ENCODE measurements at regions not wholly inside any gene's neighbourhood (a gene's known extent, or its start where the extent isn't known, plus 50 kb on each side); places are given as distances from the start of the nearest gene placed in this dataset.
"Not testable (repeated sequence)": the region's sequence is repeated elsewhere in the genome, so short reads cannot be mapped to it uniquely, and the experiment has no call there.

GRCh38 chrX:94329182-94329581, 655.2 kb downstream of the FAM133A start (continued):
- no peak for TF ChIP-seq ETS1 (IDR thresholded peaks at IDR 0.05)
- TF ChIP-seq CTCF (conservative IDR thresholded peaks at IDR 0.05; ENCODE audit: low read depth in 2 of 2) = no peak
- no peak for TF ChIP-seq POLR2AphosphoS5 (IDR thresholded peaks at IDR 0.05; ENCODE audit: low read depth)
- TF ChIP-seq STAT1 (IDR thresholded peaks at IDR 0.05; ENCODE audit: unreplicated experiment) = no peak

- not testable (repeated sequence) for DNase-seq (ENCODE audit: low spot score); H3K27ac Mint-ChIP-seq; H3K36me3 ChIP-seq (ENCODE audit: insufficient read depth); H3K9me2 ChIP-seq (ENCODE audit: insufficient read depth); H4K20me1 ChIP-seq (replicated peaks; ENCODE audit: insufficient read depth); H3K27me3 Mint-ChIP-seq (ENCODE audit: insufficient read depth, low read depth, poor library complexity); H3K36me3 Mint-ChIP-seq (ENCODE audit: low read depth); H3K4me1 ChIP-seq (ENCODE audit: insufficient read depth); ATAC-seq; H3K27me3 ChIP-seq (ENCODE audit: insufficient read depth); H3K4me1 Mint-ChIP-seq; H3K4me3 Mint-ChIP-seq; H3K4me3 ChIP-seq; H3K9me3 Mint-ChIP-seq; H3K27ac ChIP-seq (ENCODE audit: low read depth); H2AFZ ChIP-seq; H3F3A ChIP-seq (replicated peaks; ENCODE audit: low read depth); H3K79me2 ChIP-seq (replicated peaks; ENCODE audit: insufficient read depth); H3K4me2 ChIP-seq
Observed at GRCh38 chrX:94341730-94342129, 667.7 kb downstream of the FAM133A start.

GRCh38 chrX:94361241-94361640, 687.2 kb downstream of the FAM133A start:
- no peaks in the 10 kb centered on the region for H3K9me2 ChIP-seq (ENCODE audit: insufficient read depth)
- H3K27ac Mint-ChIP-seq = no peak overlapping the region
- no peaks in the 10 kb centered on the region for H3K27me3 Mint-ChIP-seq (ENCODE audit: insufficient read depth, low read depth, poor library complexity)
- H3K4me3 Mint-ChIP-seq = no peak overlapping the region
- H3K4me1 ChIP-seq (ENCODE audit: insufficient read depth) = peaks cover 10% of the 10 kb centered on the region
- H3K4me1 Mint-ChIP-seq = peaks cover 14% of the 10 kb centered on the region; the same call in 2 of the 3 replicates
- no peak overlapping the region for H3K27ac ChIP-seq (ENCODE audit: low read depth)
- H3F3A ChIP-seq (replicated peaks; ENCODE audit: low read depth) = no peaks in the 10 kb centered on the region
- no peaks in the 10 kb centered on the region for H3K79me2 ChIP-seq (replicated peaks; ENCODE audit: insufficient read depth)
- no peak overlapping the region for H2AFZ ChIP-seq
- H4K20me1 ChIP-seq (replicated peaks; ENCODE audit: insufficient read depth) = no peaks in the 10 kb centered on the region
- ATAC-seq (no peak), DNase-seq (ENCODE audit: low spot score) (no peak)
- no peak overlapping the region for H3K4me3 ChIP-seq
- no peak overlapping the region for H3K4me2 ChIP-seq
- H3K27me3 ChIP-seq (ENCODE audit: insufficient read depth) = no peaks in the 10 kb centered on the region
- peaks cover 33% of the 10 kb centered on the region for H3K36me3 Mint-ChIP-seq (ENCODE audit: low read depth)
- H3K9me3 Mint-ChIP-seq = peaks cover 26% of the 10 kb centered on the region
- no peaks in the 10 kb centered on the region for H3K36me3 ChIP-seq (ENCODE audit: insufficient read depth)
- TF ChIP-seq EZH2phosphoT487 (IDR thresholded peaks at IDR 0.05; ENCODE audit: unreplicated experiment) (no peak), ZNF331 (CRISPR knock-in tag; IDR thresholded peaks at IDR 0.05; ENCODE audit: low read depth) (no peak), STAT1 (IDR thresholded peaks at IDR 0.05; ENCODE audit: unreplicated experiment) (no peak), JUNB (IDR thresholded peaks at IDR 0.05; ENCODE audit: unreplicated experiment) (no peak), CTCF (conservative IDR thresholded peaks at IDR 0.05; ENCODE audit: low read depth in 2 of 2) (no peak), POLR2AphosphoS5 (IDR thresholded peaks at IDR 0.05; ENCODE audit: low read depth) (no peak), CREB1 (CRISPR knock-in tag; IDR thresholded peaks at IDR 0.05; ENCODE audit: low read depth) (no peak), ZNF114 (CRISPR knock-in tag; IDR thresholded peaks at IDR 0.05) (no peak), ETS1 (IDR thresholded peaks at IDR 0.05) (no peak), NANOG (IDR thresholded peaks at IDR 0.05; ENCODE audit: borderline replicate concordance) (no peak), EZH2 (IDR thresholded peaks at IDR 0.05; ENCODE audit: low read depth, unreplicated experiment) (no peak)

Data from GM23338 (cell line).